Neutrophil (primary cell): ENCODE measurements at regions not wholly inside any gene's neighbourhood (a gene's known extent, or its start where the extent isn't known, plus 50 kb on each side); places are given as distances from the start of the nearest gene placed in this dataset.

Experiments
- H3K27ac ChIP-seq: fragments of 200-600 bp; sonication (generic); 2 replicates; pipeline ENCODE4 v1.5.1; 2016; ENCODE audit warnings: mild to moderate bottlenecking, moderate library complexity
- H3K27me3 ChIP-seq: fragments of 200-600 bp; sonication (generic); 2 replicates; pipeline ENCODE4 v1.6.0; 2016; ENCODE audit warnings: mild to moderate bottlenecking
- H3K36me3 ChIP-seq: fragments of 200-600 bp; sonication (generic); 2 replicates; pipeline ENCODE4 v1.5.1; 2017
- H3K4me1 ChIP-seq, 2 experiments: fragments of 200-600 bp in 1 of 2; sonication (generic) in 1 of 2; 1 replicate in 1 of 2; 2 replicates in 1 of 2; pipeline versions ENCODE4 v1.5.1 to v1.6.1; 2013 to 2016; ENCODE audit warnings: low read depth in 1 of 2, low read length in 1 of 2, mild to moderate bottlenecking in 1 of 2, moderate library complexity in 1 of 2; ENCODE audit not compliant: control insufficient read depth in 1 of 2, insufficient read depth in 1 of 2
- H3K4me3 ChIP-seq, 2 experiments: fragments of 200-600 bp in 1 of 2; sonication (generic) in 1 of 2; 1 replicate in 1 of 2; 2 replicates in 1 of 2; pipeline ENCODE4 v1.5.1; 2013 to 2016; ENCODE audit warnings: low read depth in 1 of 2, low read length in 1 of 2, mild to moderate bottlenecking in 1 of 2, moderate library complexity in 1 of 2
- H3K9me3 ChIP-seq: fragments of 200-600 bp; sonication (generic); 2 replicates; pipeline ENCODE4 v1.5.1; 2016
- CTCF ChIP-seq: fragments of 200-600 bp; sonication (generic); IDR thresholded peaks from 2 replicates; pipeline ENCODE4 v1.5.1; 2016; ENCODE audit warnings: antibody characterized with exemption

- no peak for TF ChIP-seq CTCF
- H3K9me3 ChIP-seq, result no peaks in the 10 kb centered on the region
- no peaks in the 10 kb centered on the region for H3K27me3 ChIP-seq
- H3K4me3 ChIP-seq, result no peak overlapping the region
- H3K4me1 ChIP-seq, result no peaks in the 10 kb centered on the region
- no peak overlapping the region for H3K27ac ChIP-seq
- no peaks in the 10 kb centered on the region for H3K36me3 ChIP-seq
Measured at GRCh38 chr12:92326877-92327276, 181.2 kb upstream of the BTG1 start.

DNA sequence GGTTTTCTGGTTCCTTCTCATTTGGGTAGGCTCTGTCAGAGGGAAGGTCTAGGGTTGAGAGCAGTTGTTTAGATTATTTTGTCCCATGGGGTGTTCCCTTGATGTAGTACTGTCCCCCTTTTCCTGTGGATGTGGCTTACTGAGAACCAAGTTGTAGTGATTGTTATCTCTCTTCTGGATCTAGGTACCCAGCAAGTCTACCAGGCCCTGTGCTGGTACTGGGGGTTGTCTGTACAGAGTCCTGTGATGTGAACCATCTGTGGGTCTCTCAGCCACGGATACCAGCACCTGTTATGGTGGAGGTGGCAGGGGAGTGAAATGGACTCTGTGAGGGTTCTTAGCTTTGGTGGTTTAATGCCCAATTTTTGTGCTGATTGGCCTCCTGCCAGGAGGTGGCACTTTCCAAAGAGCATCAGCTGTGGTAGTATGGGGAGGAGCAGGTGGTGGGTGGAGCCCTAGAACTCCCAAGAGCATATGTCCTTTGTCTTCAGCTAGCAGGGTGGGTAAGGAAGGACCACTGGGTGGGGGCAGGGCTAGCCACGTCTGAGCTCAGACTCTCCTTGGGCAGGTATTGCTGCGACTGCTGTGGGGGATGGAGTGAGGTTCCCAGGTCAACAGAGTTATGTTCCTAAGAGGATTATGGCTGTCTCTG lies 179.3 kb upstream of the BTG1 start:
- Histone ChIP-seq H3K4me3 (no peak overlapping the region), H3K9me3 (no peaks in the 10 kb centered on the region)

GRCh38 chr12:92312463-92312964 lies 166.9 kb upstream of the BTG1 start:
- no peak for TF ChIP-seq CTCF
- Histone ChIP-seq H3K9me3 (no peaks in the 10 kb centered on the region), H3K4me3 (no peak overlapping the region)

More for the DNA sequence above, 179.3 kb upstream of the BTG1 start:
- no peak for TF ChIP-seq CTCF
- H3K27me3 ChIP-seq, result no peaks in the 10 kb centered on the region
- H3K36me3 ChIP-seq, result no peaks in the 10 kb centered on the region
- no peak overlapping the region for H3K27ac ChIP-seq
- no peaks in the 10 kb centered on the region for H3K4me1 ChIP-seq

DNA sequence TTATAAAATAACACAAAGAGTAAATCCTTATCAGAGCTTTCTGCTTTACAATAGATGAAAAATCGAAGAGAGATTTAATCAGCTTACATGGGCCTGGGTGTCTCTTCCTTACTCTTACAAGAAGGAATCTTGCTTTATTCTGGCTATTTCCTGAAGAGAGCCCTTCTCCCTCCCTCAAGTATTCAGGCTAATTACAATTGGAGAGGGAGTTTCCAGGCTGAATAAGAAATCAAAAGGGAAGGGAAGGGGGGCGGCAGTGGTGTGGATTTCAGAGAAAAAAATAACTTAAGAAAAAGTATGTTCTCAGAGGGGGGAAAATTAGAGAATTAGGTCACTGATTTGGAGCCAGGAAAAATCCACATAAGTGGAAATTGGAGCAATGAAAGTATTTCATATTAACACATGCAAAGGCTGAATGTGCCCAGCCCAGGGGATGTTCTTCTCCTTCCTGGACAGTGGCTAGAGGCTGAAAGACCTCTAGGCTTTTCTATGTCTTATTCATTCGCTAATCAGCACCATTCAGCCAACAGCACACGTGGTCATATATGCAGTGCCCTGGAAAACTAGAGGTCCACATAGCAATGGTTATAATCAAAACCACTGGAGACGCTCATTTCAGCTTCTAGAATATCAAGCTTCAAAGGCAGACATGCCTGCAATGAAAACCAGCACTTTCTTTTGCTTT lies 158.9 kb upstream of the BTG1 start:
- H3K27me3 ChIP-seq, result no peaks in the 10 kb centered on the region
- H3K9me3 ChIP-seq, result no peaks in the 10 kb centered on the region
- H3K4me3 ChIP-seq, result no peak overlapping the region
- H3K27ac ChIP-seq, result no peak overlapping the region
- H3K4me1 ChIP-seq, result peaks cover 0 to 5% of the 10 kb centered on the region in 2 experiments
- no peak for TF ChIP-seq CTCF
- no peaks in the 10 kb centered on the region for H3K36me3 ChIP-seq

More at GRCh38 chr12:92312463-92312964, 166.9 kb upstream of the BTG1 start:
- Histone ChIP-seq H3K27me3 (no peaks in the 10 kb centered on the region), H3K36me3 (no peaks in the 10 kb centered on the region), H3K4me1 (no peaks in the 10 kb centered on the region), H3K27ac (no peak overlapping the region)

DNA sequence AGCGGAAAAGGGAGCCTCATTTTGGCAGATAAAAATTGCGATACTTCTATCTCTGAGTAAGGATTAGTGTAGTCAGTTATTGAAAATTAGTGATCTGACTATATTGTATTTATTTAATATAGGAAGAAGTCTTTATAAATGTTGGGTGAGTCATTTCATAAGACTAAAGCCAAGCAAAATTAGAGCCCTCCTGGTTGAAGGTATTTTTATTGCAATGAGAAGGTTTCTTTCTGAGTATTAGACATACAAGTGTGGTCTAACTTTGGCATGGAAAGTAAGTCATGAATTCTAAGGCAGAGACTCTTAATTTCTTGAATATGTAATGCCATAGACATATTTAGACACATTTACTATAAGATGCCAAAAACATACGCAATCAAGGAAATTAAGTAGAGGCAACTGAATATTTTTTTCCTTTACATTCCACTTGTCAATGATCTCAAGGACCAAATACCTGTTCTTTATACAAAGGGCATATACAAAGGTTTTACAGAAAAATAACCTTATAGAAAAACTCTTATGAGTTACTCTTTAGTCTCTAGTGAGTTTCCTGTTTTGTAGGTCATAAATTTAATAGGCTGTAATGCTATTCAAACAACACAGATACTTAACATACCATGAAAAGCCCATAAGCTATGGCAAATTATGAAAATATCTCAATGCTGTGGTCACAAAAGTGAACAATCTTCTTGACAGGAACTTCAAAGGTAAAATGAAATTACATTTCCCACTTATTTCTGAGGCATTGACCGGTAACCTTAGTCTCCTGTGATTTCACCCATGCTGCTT lies 156.6 kb upstream of the BTG1 start:
- Histone ChIP-seq H3K9me3 (no peaks in the 10 kb centered on the region), H3K27ac (no peak overlapping the region), H3K27me3 (no peaks in the 10 kb centered on the region), H3K4me1 (peaks cover 0 to 5% of the 10 kb centered on the region in 2 experiments), H3K36me3 (no peaks in the 10 kb centered on the region), H3K4me3 (no peak overlapping the region)
- no peak for TF ChIP-seq CTCF
